Stromal cell of bone marrow (primary cell): ENCODE measurements at regions not wholly inside any gene's neighbourhood (a gene's known extent, or its start where the extent isn't known, plus 50 kb on each side); places are given as distances from the start of the nearest gene placed in this dataset.
A peak's percentile ranks its signal among the peaks of the same experiment; 100 is the strongest.

Experiments used
- DNase-seq: peaks from one replicate; pipeline ENCODE4 v3.0.0-alpha.2; 2012; ENCODE audit warnings: low read depth

- DNase-seq: no peak
Observed at GRCh38 chr19:30665449-30665848, 293.3 kb downstream of the ZNF536 start.

GRCh38 chr19:30663611-30664174 lies 291.5 kb downstream of the ZNF536 start:
- DNase-seq: no peak

GRCh38 chr19:30662211-30662861 lies 290.2 kb downstream of the ZNF536 start:
- DNase-seq: no peak

- no peak for DNase-seq
Observed at GRCh38 chr19:30659638-30660037, 287.5 kb downstream of the ZNF536 start.

GRCh38 chr19:30656520-30657100 lies 284.4 kb downstream of the ZNF536 start:
- no peak for DNase-seq

GRCh38 chr19:30653646-30654386 lies 281.6 kb downstream of the ZNF536 start:
- no peak for DNase-seq

- no peak for DNase-seq
Observed at GRCh38 chr19:30652751-30653150, 280.6 kb downstream of the ZNF536 start.

GRCh38 chr19:30651691-30652090 lies 279.5 kb downstream of the ZNF536 start:
- DNase-seq: no peak

- DNase-seq: no peak
Observed at GRCh38 chr19:30651066-30651465, 278.9 kb downstream of the ZNF536 start.

GRCh38 chr19:30649934-30650614 lies 277.9 kb downstream of the ZNF536 start:
- DNase-seq: peak; percentile 21

- no peak for DNase-seq
Observed at GRCh38 chr19:30648866-30649862, 277.0 kb downstream of the ZNF536 start.

GRCh38 chr19:30647891-30648720 lies 275.9 kb downstream of the ZNF536 start:
- DNase-seq: no peak

GRCh38 chr19:30646806-30647205 lies 274.6 kb downstream of the ZNF536 start:
- no peak for DNase-seq

- no peak for DNase-seq
Observed at GRCh38 chr19:30645946-30646577, 273.9 kb downstream of the ZNF536 start.

GRCh38 chr19:30640252-30640965 lies 268.2 kb downstream of the ZNF536 start:
- no peak for DNase-seq

- DNase-seq: no peak
Observed at GRCh38 chr19:30638889-30639288, 266.7 kb downstream of the ZNF536 start.

- no peak for DNase-seq
Observed at GRCh38 chr19:30637926-30638325, 265.7 kb downstream of the ZNF536 start.

GRCh38 chr19:30634996-30635975 lies 263.1 kb downstream of the ZNF536 start:
- DNase-seq: no peak
